ENCODE measurements at regions not wholly inside any gene's neighbourhood (a gene's known extent, or its start where the extent isn't known, plus 50 kb on each side); places are given as distances from the start of the nearest gene placed in this dataset.

- Histone ChIP-seq H3K9ac (ENCODE audit: extremely low read depth, low read length, poor library complexity, severe bottlenecking) (no peak overlapping the region), H3K27me3 (ENCODE audit: control insufficient read depth, insufficient read depth, low read length, poor library complexity, severe bottlenecking) (no peaks in the 10 kb centered on the region), H3K27ac (ENCODE audit: low read depth, low read length) (no peak overlapping the region), H3K9me3 (ENCODE audit: control insufficient read depth, low read length) (no peaks in the 10 kb centered on the region), H3K36me3 (ENCODE audit: control insufficient read depth, insufficient read depth, low read length) (no peaks in the 10 kb centered on the region), H3K4me1 (ENCODE audit: control insufficient read depth, insufficient read depth, low read length) (no peaks in the 10 kb centered on the region), H3K4me3 (ENCODE audit: low read length) (no peak overlapping the region)
- Mint-ChIP-seq H3K4me1 (no peaks in the 10 kb centered on the region), H3K4me3 (no peak overlapping the region), H3K9me3 (no peaks in the 10 kb centered on the region), H3K27me3 (ENCODE audit: insufficient read depth) (no peaks in the 10 kb centered on the region), H3K36me3 (ENCODE audit: low read depth) (no peaks in the 10 kb centered on the region), H3K27ac (no peak overlapping the region)
- TF ChIP-seq CTCF (conservative IDR thresholded peaks at IDR 0.05) = no peak
- 22% methylated on average over 1 of the region's 1 CpG; no CpG with 5 or more reads in 1 of the 2 experiments for WGBS, 2 experiments (ENCODE audit: insufficient coverage in 1 of 2, insufficient read length in 1 of 2)
- DNase-seq = no peak
Observed at GRCh38 chrX:125651426-125651825, 331.8 kb downstream of the TEX13C start.

- H3K9me3 ChIP-seq (ENCODE audit: control insufficient read depth, low read length) = no peaks in the 10 kb centered on the region
- no peak overlapping the region for H3K27ac Mint-ChIP-seq
- no peaks in the 10 kb centered on the region for H3K36me3 ChIP-seq (ENCODE audit: control insufficient read depth, insufficient read depth, low read length)
- no peak overlapping the region for H3K27ac ChIP-seq (ENCODE audit: low read depth, low read length)
- no peaks in the 10 kb centered on the region for H3K4me1 ChIP-seq (ENCODE audit: control insufficient read depth, insufficient read depth, low read length)
- WGBS, 2 experiments (ENCODE audit: insufficient coverage in 1 of 2, insufficient read length in 1 of 2) = 81% methylated on average over 2 of the region's 2 CpGs; no CpG with 5 or more reads in 1 of the 2 experiments
- H3K36me3 Mint-ChIP-seq (ENCODE audit: low read depth) = peaks cover 1% of the 10 kb centered on the region
- no peak overlapping the region for H3K9ac ChIP-seq (ENCODE audit: extremely low read depth, low read length, poor library complexity, severe bottlenecking)
- TF ChIP-seq CTCF (conservative IDR thresholded peaks at IDR 0.05) = no peak
- peaks cover 5% of the 10 kb centered on the region for H3K9me3 Mint-ChIP-seq
- no peak for DNase-seq
- no peaks in the 10 kb centered on the region for H3K27me3 ChIP-seq (ENCODE audit: control insufficient read depth, insufficient read depth, low read length, poor library complexity, severe bottlenecking)
- H3K4me1 Mint-ChIP-seq = no peaks in the 10 kb centered on the region
- H3K4me3 Mint-ChIP-seq = no peak overlapping the region
- H3K4me3 ChIP-seq (ENCODE audit: low read length) = no peak overlapping the region
- H3K27me3 Mint-ChIP-seq (ENCODE audit: insufficient read depth) = no peaks in the 10 kb centered on the region
Observed at GRCh38 chrX:125654501-125654900, 334.8 kb downstream of the TEX13C start.

- Histone ChIP-seq H3K9me3 (ENCODE audit: control insufficient read depth, low read length) (peaks cover 7% of the 10 kb centered on the region), H3K9ac (ENCODE audit: extremely low read depth, low read length, poor library complexity, severe bottlenecking) (no peak overlapping the region), H3K4me1 (ENCODE audit: control insufficient read depth, insufficient read depth, low read length) (no peaks in the 10 kb centered on the region), H3K36me3 (ENCODE audit: control insufficient read depth, insufficient read depth, low read length) (no peaks in the 10 kb centered on the region), H3K27ac (ENCODE audit: low read depth, low read length) (no peak overlapping the region), H3K27me3 (ENCODE audit: control insufficient read depth, insufficient read depth, low read length, poor library complexity, severe bottlenecking) (no peaks in the 10 kb centered on the region), H3K4me3 (ENCODE audit: low read length) (no peak overlapping the region)
- H3K4me3 Mint-ChIP-seq = no peak overlapping the region
- no peaks in the 10 kb centered on the region for H3K4me1 Mint-ChIP-seq
- peaks cover 27% of the 10 kb centered on the region for H3K9me3 Mint-ChIP-seq
- DNase-seq = no peak
- no peak for TF ChIP-seq CTCF (conservative IDR thresholded peaks at IDR 0.05)
- no peaks in the 10 kb centered on the region for H3K27me3 Mint-ChIP-seq (ENCODE audit: insufficient read depth)
- no peaks in the 10 kb centered on the region for H3K36me3 Mint-ChIP-seq (ENCODE audit: low read depth)
- H3K27ac Mint-ChIP-seq = no peak overlapping the region
Observed at GRCh38 chrX:125673758-125674157, 354.1 kb downstream of the TEX13C start.

Measured in endodermal cell (in vitro differentiated cells).